H9 (cell line): ENCODE measurements at regions not wholly inside any gene's neighbourhood (a gene's known extent, or its start where the extent isn't known, plus 50 kb on each side); places are given as distances from the start of the nearest gene placed in this dataset.

Source experiments
- DNase-seq: peaks from one replicate; pipeline ENCODE4 v3.0.0-alpha.2; 2017
- H2AFZ ChIP-seq: one replicate; pipeline ENCODE4 v1.6.1; 2013; ENCODE audit warnings: mild to moderate bottlenecking, low read length, control low read depth, moderate library complexity
- H2AK5ac ChIP-seq: 2 replicates; pipeline ENCODE4 v1.6.1; 2013; ENCODE audit warnings: low read length, control low read depth, mixed read lengths; ENCODE audit not compliant: insufficient read length
- H2BK120ac ChIP-seq: one replicate; pipeline ENCODE4 v1.6.1; 2013; ENCODE audit warnings: low read depth, mild to moderate bottlenecking, low read length, control low read depth, inconsistent platforms; ENCODE audit not compliant: poor library complexity, severe bottlenecking
- H2BK12ac ChIP-seq: 2 replicates; pipeline ENCODE4 v1.6.1; 2013; ENCODE audit warnings: low read length, control low read depth, mixed read lengths, low read depth; ENCODE audit not compliant: insufficient read length
- H2BK15ac ChIP-seq: 2 replicates; pipeline ENCODE4 v1.6.1; 2013; ENCODE audit warnings: low read depth, low read length, control low read depth
- H2BK20ac ChIP-seq: one replicate; pipeline ENCODE4 v1.6.1; 2013; ENCODE audit warnings: low read depth, mild to moderate bottlenecking, low read length, control low read depth, inconsistent platforms; ENCODE audit not compliant: poor library complexity, severe bottlenecking
- H2BK5ac ChIP-seq: 2 replicates; pipeline ENCODE4 v1.6.1; 2013; ENCODE audit warnings: low read length, control low read depth, mixed read lengths; ENCODE audit not compliant: insufficient read length
- H3K14ac ChIP-seq: 2 replicates; pipeline ENCODE4 v1.6.1; 2013; ENCODE audit warnings: low read length, control low read depth; ENCODE audit not compliant: insufficient read depth
- H3K18ac ChIP-seq: 2 replicates; pipeline ENCODE4 v1.6.1; 2013; ENCODE audit warnings: low read depth, mild to moderate bottlenecking, mixed read lengths, low read length, control low read depth; ENCODE audit not compliant: insufficient read length
- H3K23ac ChIP-seq: 2 replicates; pipeline ENCODE4 v1.6.1; 2013; ENCODE audit warnings: low read length, control low read depth, mixed read lengths, low read depth; ENCODE audit not compliant: insufficient read length
- H3K23me2 ChIP-seq: 2 replicates; pipeline ENCODE4 v1.6.1; 2013; ENCODE audit warnings: low read depth, mild to moderate bottlenecking, mixed read lengths, low read length, control low read depth; ENCODE audit not compliant: insufficient read length, poor library complexity, severe bottlenecking
- H3K27ac ChIP-seq: 2 replicates; pipeline ENCODE4 v1.5.1; 2013; ENCODE audit warnings: low read length, control low read depth, mixed read lengths, low read depth; ENCODE audit not compliant: insufficient read length
- H3K27me3 ChIP-seq: 2 replicates; pipeline ENCODE4 v1.6.1; 2013; ENCODE audit warnings: low read length, control low read depth, inconsistent platforms; ENCODE audit not compliant: insufficient read depth
- H3K4ac ChIP-seq: 2 replicates; pipeline ENCODE4 v1.6.1; 2013; ENCODE audit warnings: low read depth, mild to moderate bottlenecking, control low read depth, inconsistent platforms, low read length, moderate library complexity
- H3K4me1 ChIP-seq: 2 replicates; pipeline ENCODE4 v1.6.1; 2013; ENCODE audit warnings: low read length, control low read depth, inconsistent platforms; ENCODE audit not compliant: insufficient read depth
- H3K4me2 ChIP-seq: 2 replicates; pipeline ENCODE4 v1.6.1; 2013; ENCODE audit warnings: low read length, control low read depth, mixed read lengths; ENCODE audit not compliant: insufficient read length, insufficient read depth
- H3K56ac ChIP-seq: 2 replicates; pipeline ENCODE4 v1.6.1; 2013; ENCODE audit warnings: low read depth, mild to moderate bottlenecking, mixed read lengths, low read length, control low read depth; ENCODE audit not compliant: insufficient read length
- H3K79me1 ChIP-seq: 2 replicates; pipeline ENCODE4 v1.6.1; 2013; ENCODE audit warnings: low read depth, mild to moderate bottlenecking, moderate library complexity, low read length, control low read depth, inconsistent platforms; ENCODE audit not compliant: insufficient read depth, poor library complexity, severe bottlenecking
- H3K79me2 ChIP-seq: 2 replicates; pipeline ENCODE4 v1.6.1; 2013; ENCODE audit warnings: low read length, control low read depth, inconsistent platforms; ENCODE audit not compliant: insufficient read depth
- H3K9ac ChIP-seq: 2 replicates; pipeline ENCODE4 v1.6.1; 2013; ENCODE audit warnings: low read length, control low read depth, mixed read lengths; ENCODE audit not compliant: insufficient read length; ENCODE audit errors: extremely low read depth
- H3K9me3 ChIP-seq: one replicate; pipeline ENCODE4 v1.6.1; 2013; ENCODE audit warnings: low read depth, low read length, inconsistent platforms; ENCODE audit not compliant: control insufficient read depth
- H3T11ph ChIP-seq: one replicate; pipeline ENCODE4 v1.6.1; 2013; ENCODE audit warnings: mild to moderate bottlenecking, low read length, control low read depth, inconsistent platforms
- H4K20me1 ChIP-seq: one replicate; pipeline ENCODE4 v1.6.1; 2013; ENCODE audit not compliant: control insufficient read depth, insufficient read length, insufficient read depth
- H4K5ac ChIP-seq: 2 replicates; pipeline ENCODE4 v1.6.1; 2013; ENCODE audit warnings: low read depth, mild to moderate bottlenecking, mixed read lengths, low read length, control low read depth; ENCODE audit not compliant: insufficient read length
- H4K8ac ChIP-seq: replicated peaks from 2 replicates; pipeline ENCODE4 v1.6.1; 2013; ENCODE audit warnings: low read length, control low read depth, mixed read lengths, low read depth; ENCODE audit not compliant: insufficient read length
- H4K91ac ChIP-seq: 2 replicates; pipeline ENCODE4 v1.6.1; 2013; ENCODE audit warnings: low read depth, mild to moderate bottlenecking, moderate library complexity, mixed read lengths, low read length, control low read depth; ENCODE audit not compliant: insufficient read length
- H3K27ac Mint-ChIP-seq, 3 experiments: 2 replicates in 2 of 3; 3 replicates in 1 of 3; pipeline ENCODE4 v1.8.0; 2020 to 2021; ENCODE audit warnings: mixed read lengths in 3 of 3, mild to moderate bottlenecking in 1 of 3, moderate library complexity in 1 of 3
- H3K27me3 Mint-ChIP-seq: 2 replicates; pipeline ENCODE4 v1.8.0; 2021; ENCODE audit warnings: low read depth, mild to moderate bottlenecking, moderate library complexity, mixed read lengths
- H3K36me3 Mint-ChIP-seq, 3 experiments: 2 replicates in 2 of 3; 3 replicates in 1 of 3; pipeline ENCODE4 v1.8.0; 2020 to 2021; ENCODE audit warnings: low read depth in 3 of 3, mixed read lengths in 3 of 3; ENCODE audit not compliant: insufficient read depth in 1 of 3
- H3K4me1 Mint-ChIP-seq, 2 experiments: 2 replicates each; pipeline ENCODE4 v1.8.0; 2020; ENCODE audit warnings: mixed read lengths in 2 of 2
- H3K4me3 Mint-ChIP-seq, 2 experiments: 2 replicates in 1 of 2; 3 replicates in 1 of 2; pipeline ENCODE4 v1.8.0; 2020 to 2021; ENCODE audit warnings: mild to moderate bottlenecking in 2 of 2, mixed read lengths in 2 of 2, moderate library complexity in 1 of 2
- H3K9me3 Mint-ChIP-seq, 2 experiments: 2 replicates in 1 of 2; 3 replicates in 1 of 2; pipeline ENCODE4 v1.8.0; 2020; ENCODE audit warnings: mild to moderate bottlenecking in 2 of 2, mixed read lengths in 2 of 2, moderate library complexity in 1 of 2
- CTCF ChIP-seq: fragments of 200-600 bp; sonication (generic); conservative IDR thresholded peaks from 3 replicates; pipeline ENCODE4 v1.8.0; 2021; ENCODE audit warnings: antibody characterized with exemption, mild to moderate bottlenecking
- WGBS: extraction: QIAGEN DNeasy Blood & Tissue Kit; methylation state at CpG from one replicate; pipeline ENCODE4 v1.1.7; 2013; ENCODE audit warnings: missing lambda C conversion rate, low lambda C conversion rate, mixed read lengths; ENCODE audit not compliant: insufficient read length; ENCODE audit errors: extremely low coverage; 5-methylcytosine and 5-hydroxymethylcytosine counted together

- H3K56ac ChIP-seq, result no peak overlapping the region
- no peak overlapping the region for H3T11ph ChIP-seq
- H4K20me1 ChIP-seq, result no peaks in the 10 kb centered on the region
- no peak overlapping the region for H3K4ac ChIP-seq
- no peaks in the 10 kb centered on the region for H3K79me2 ChIP-seq
- no peak overlapping the region for H3K23ac ChIP-seq
- H3K9ac ChIP-seq, result no peak overlapping the region
- no peak overlapping the region for H3K27ac ChIP-seq
- Mint-ChIP-seq H3K36me3 (no peaks in the 10 kb centered on the region), H3K27ac (peak overlapping the region in 1 of 3 experiments; percentile 52; a peak in 1 of 7 replicates), H3K27me3 (peaks cover 7% of the 10 kb centered on the region), H3K4me1 (no peaks in the 10 kb centered on the region), H3K4me3 (no peak overlapping the region), H3K9me3 (no peaks in the 10 kb centered on the region)
- no peak overlapping the region for H2BK12ac ChIP-seq
- no peak overlapping the region for H4K5ac ChIP-seq
- no peaks in the 10 kb centered on the region for H3K27me3 ChIP-seq
- H2BK15ac ChIP-seq, result no peak overlapping the region
- H3K4me1 ChIP-seq, result no peaks in the 10 kb centered on the region
- no peaks in the 10 kb centered on the region for H3K23me2 ChIP-seq
- no peak overlapping the region for H2AFZ ChIP-seq
- H2AK5ac ChIP-seq, result no peak overlapping the region
- no peak for TF ChIP-seq CTCF
- no peak overlapping the region for H2BK5ac ChIP-seq
- H4K8ac ChIP-seq, result no peak overlapping the region
- H3K9me3 ChIP-seq, result no peaks in the 10 kb centered on the region
- H3K79me1 ChIP-seq, result no peaks in the 10 kb centered on the region
- H3K18ac ChIP-seq, result no peak overlapping the region
- H4K91ac ChIP-seq, result no peak overlapping the region
- no peak for DNase-seq
- H2BK20ac ChIP-seq, result no peak overlapping the region
- H2BK120ac ChIP-seq, result no peak overlapping the region
- H3K4me2 ChIP-seq, result no peak overlapping the region
- WGBS, result no CpG with 5 or more reads among the region's 2 CpGs
- no peak overlapping the region for H3K14ac ChIP-seq
Observed at GRCh38 chr1:19562847-19563246, 77.5 kb upstream of the CAPZB start.
